ENCODE measurements at regions not wholly inside any gene's neighbourhood (a gene's known extent, or its start where the extent isn't known, plus 50 kb on each side); places are given as distances from the start of the nearest gene placed in this dataset.

DNA sequence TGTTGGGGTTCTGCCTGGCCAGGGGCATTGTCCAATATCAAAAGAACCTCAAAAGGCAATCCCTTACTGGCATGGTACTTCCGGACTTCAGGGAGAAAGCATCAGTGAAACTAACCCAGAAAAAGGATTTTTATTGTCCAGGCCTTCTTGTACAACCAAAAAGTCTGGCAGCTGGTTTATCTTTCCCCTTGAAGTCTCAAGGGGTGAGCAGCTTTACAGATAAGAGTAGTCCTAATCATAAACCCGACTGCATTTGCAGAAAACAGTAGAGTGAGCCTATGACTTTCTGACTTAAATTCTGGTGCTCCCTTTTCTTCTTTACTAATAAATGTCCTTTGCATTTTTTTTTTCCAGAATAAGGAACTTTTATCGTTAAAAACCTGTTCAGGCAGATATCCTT lies 104.0 kb upstream of the CHRM3 start:
- H3K4me3 Mint-ChIP-seq: no peak overlapping the region
- Histone ChIP-seq H3K27ac (ENCODE audit: insufficient read depth, low read length, poor library complexity, severe bottlenecking) (no peak overlapping the region), H3K27me3 (ENCODE audit: control insufficient read depth, insufficient read depth, low read length) (no peaks in the 10 kb centered on the region), H3K4me1 (ENCODE audit: control insufficient read depth, insufficient read depth, low read length, poor library complexity, severe bottlenecking) (no peaks in the 10 kb centered on the region), H3K36me3 (ENCODE audit: control insufficient read depth, insufficient read depth, low read length) (no peaks in the 10 kb centered on the region), H3K4me3 (ENCODE audit: low read depth, low read length) (no peak overlapping the region), H3K9me3 (ENCODE audit: control insufficient read depth in 2 of 2, low read length in 2 of 2) (no peaks in the 10 kb centered on the region)
- DNase-seq: no peak
- H3K9me3 Mint-ChIP-seq: peaks cover 0 to 3% (median 1%) of the 10 kb centered on the region in 7 donors
- ATAC-seq (ENCODE audit: low read depth in 2 of 2): no peak
- no peak overlapping the region for H3K27ac Mint-ChIP-seq
- H3K27me3 Mint-ChIP-seq: no peaks in the 10 kb centered on the region
- H3K36me3 Mint-ChIP-seq: no peaks in the 10 kb centered on the region
- H3K4me1 Mint-ChIP-seq: no peaks in the 10 kb centered on the region

DNA sequence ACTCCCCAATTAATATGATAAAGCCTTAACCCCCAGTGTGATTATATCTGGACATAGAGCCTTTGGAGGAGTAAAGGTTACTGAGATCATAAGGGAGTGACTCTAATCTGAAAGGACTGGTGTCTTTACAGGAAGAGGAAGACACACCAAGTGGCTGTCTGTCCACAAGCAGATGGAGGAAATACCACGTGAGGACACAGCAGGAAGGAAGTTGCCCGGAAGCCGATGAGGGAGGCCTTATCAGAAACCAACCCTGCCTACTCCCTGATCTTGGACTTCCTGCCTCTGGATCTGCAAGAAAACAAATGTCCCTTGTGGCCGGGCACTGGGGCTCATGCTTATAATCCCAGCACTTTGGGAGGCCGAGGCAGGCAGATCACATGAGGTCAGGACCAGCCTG lies 110.3 kb upstream of the CHRM3 start:
- no peak overlapping the region for H3K27ac Mint-ChIP-seq
- H3K4me1 ChIP-seq (ENCODE audit: control insufficient read depth, insufficient read depth, low read length, poor library complexity, severe bottlenecking): no peaks in the 10 kb centered on the region
- no peaks in the 10 kb centered on the region for H3K27me3 ChIP-seq (ENCODE audit: control insufficient read depth, insufficient read depth, low read length)
- no peak overlapping the region for H3K4me3 Mint-ChIP-seq
- ATAC-seq (ENCODE audit: low read depth in 2 of 2) (no peak), DNase-seq (no peak)
- H3K36me3 Mint-ChIP-seq: no peaks in the 10 kb centered on the region
- H3K4me3 ChIP-seq (ENCODE audit: low read depth, low read length): no peak overlapping the region
- no peak overlapping the region for H3K27ac ChIP-seq (ENCODE audit: insufficient read depth, low read length, poor library complexity, severe bottlenecking)
- no peaks in the 10 kb centered on the region for H3K36me3 ChIP-seq (ENCODE audit: control insufficient read depth, insufficient read depth, low read length)
- H3K9me3 Mint-ChIP-seq: peaks cover 0 to 17% (median 6%) of the 10 kb centered on the region in 7 donors
- no peaks in the 10 kb centered on the region for H3K27me3 Mint-ChIP-seq
- no peaks in the 10 kb centered on the region for H3K4me1 Mint-ChIP-seq
- no peaks in the 10 kb centered on the region for H3K9me3 ChIP-seq (ENCODE audit: control insufficient read depth in 2 of 2, low read length in 2 of 2)

GRCh38 chr1:239274242-239274830 lies 112.0 kb upstream of the CHRM3 start:
- peaks cover 0 to 17% (median 6%) of the 10 kb centered on the region in 7 donors for H3K9me3 Mint-ChIP-seq
- ATAC-seq (ENCODE audit: low read depth in 2 of 2) (no peak), DNase-seq (no peak)
- Histone ChIP-seq H3K4me1 (ENCODE audit: control insufficient read depth, insufficient read depth, low read length, poor library complexity, severe bottlenecking) (no peaks in the 10 kb centered on the region), H3K9me3 (ENCODE audit: control insufficient read depth in 2 of 2, low read length in 2 of 2) (no peaks in the 10 kb centered on the region), H3K27me3 (ENCODE audit: control insufficient read depth, insufficient read depth, low read length) (no peaks in the 10 kb centered on the region), H3K27ac (ENCODE audit: insufficient read depth, low read length, poor library complexity, severe bottlenecking) (no peak overlapping the region), H3K36me3 (ENCODE audit: control insufficient read depth, insufficient read depth, low read length) (no peaks in the 10 kb centered on the region), H3K4me3 (ENCODE audit: low read depth, low read length) (no peak overlapping the region)
- no peaks in the 10 kb centered on the region for H3K36me3 Mint-ChIP-seq
- H3K27me3 Mint-ChIP-seq: no peaks in the 10 kb centered on the region
- no peaks in the 10 kb centered on the region for H3K4me1 Mint-ChIP-seq
- no peak overlapping the region for H3K4me3 Mint-ChIP-seq
- H3K27ac Mint-ChIP-seq: no peak overlapping the region

GRCh38 chr1:239270509-239270908 lies 115.9 kb upstream of the CHRM3 start:
- H3K4me1 Mint-ChIP-seq: no peaks in the 10 kb centered on the region
- no peaks in the 10 kb centered on the region for H3K27me3 ChIP-seq (ENCODE audit: control insufficient read depth, insufficient read depth, low read length)
- no peaks in the 10 kb centered on the region for H3K9me3 ChIP-seq (ENCODE audit: control insufficient read depth in 2 of 2, low read length in 2 of 2)
- no peak overlapping the region for H3K4me3 ChIP-seq (ENCODE audit: low read depth, low read length)
- peaks cover 0 to 17% (median 2%) of the 10 kb centered on the region in 7 donors for H3K9me3 Mint-ChIP-seq
- H3K27ac ChIP-seq (ENCODE audit: insufficient read depth, low read length, poor library complexity, severe bottlenecking): no peak overlapping the region
- no peak overlapping the region for H3K27ac Mint-ChIP-seq
- no peaks in the 10 kb centered on the region for H3K36me3 Mint-ChIP-seq
- DNase-seq (no peak), ATAC-seq (ENCODE audit: low read depth in 2 of 2) (no peak)
- H3K4me1 ChIP-seq (ENCODE audit: control insufficient read depth, insufficient read depth, low read length, poor library complexity, severe bottlenecking): no peaks in the 10 kb centered on the region
- no peaks in the 10 kb centered on the region for H3K36me3 ChIP-seq (ENCODE audit: control insufficient read depth, insufficient read depth, low read length)
- no peaks in the 10 kb centered on the region for H3K27me3 Mint-ChIP-seq
- no peak overlapping the region for H3K4me3 Mint-ChIP-seq

- DNase-seq: no peak
- Mint-ChIP-seq H3K4me3 (no peak overlapping the region), H3K9me3 (peaks cover 0 to 17% (median 2%) of the 10 kb centered on the region in 7 donors), H3K27ac (no peak overlapping the region), H3K27me3 (no peaks in the 10 kb centered on the region), H3K4me1 (no peaks in the 10 kb centered on the region), H3K36me3 (no peaks in the 10 kb centered on the region)
- Histone ChIP-seq H3K9me3 (ENCODE audit: control insufficient read depth in 2 of 2, low read length in 2 of 2) (no peaks in the 10 kb centered on the region), H3K27ac (ENCODE audit: insufficient read depth, low read length, poor library complexity, severe bottlenecking) (no peak overlapping the region), H3K4me1 (ENCODE audit: control insufficient read depth, insufficient read depth, low read length, poor library complexity, severe bottlenecking) (no peaks in the 10 kb centered on the region), H3K4me3 (ENCODE audit: low read depth, low read length) (no peak overlapping the region), H3K27me3 (ENCODE audit: control insufficient read depth, insufficient read depth, low read length) (no peaks in the 10 kb centered on the region), H3K36me3 (ENCODE audit: control insufficient read depth, insufficient read depth, low read length) (no peaks in the 10 kb centered on the region)
- no peak for ATAC-seq (ENCODE audit: low read depth in 2 of 2)
These were observed 116.7 kb upstream of the CHRM3 start for GRCh38 chr1:239269706-239270105.

DNA sequence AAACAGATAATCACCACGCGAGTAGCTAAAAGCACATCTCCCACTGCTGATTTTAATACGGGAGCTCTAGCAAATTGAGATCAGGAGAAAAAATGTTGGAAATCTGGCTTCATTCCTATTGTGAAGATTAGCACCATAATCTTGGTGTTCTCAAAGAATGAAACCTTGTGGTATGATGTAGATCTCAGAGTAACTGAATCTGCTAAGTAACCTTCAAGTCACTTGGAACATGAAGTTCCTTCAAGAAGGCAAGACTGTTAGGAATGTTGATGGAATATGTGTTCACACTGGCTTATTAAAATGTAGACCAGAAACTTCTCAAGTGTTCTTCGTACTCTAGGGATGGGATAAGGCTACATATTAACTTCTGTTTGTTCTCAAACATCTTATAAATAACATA lies 117.4 kb upstream of the CHRM3 start:
- DNase-seq (no peak), ATAC-seq (ENCODE audit: low read depth in 2 of 2) (no peak)
- H3K4me1 ChIP-seq (ENCODE audit: control insufficient read depth, insufficient read depth, low read length, poor library complexity, severe bottlenecking): no peaks in the 10 kb centered on the region
- no peaks in the 10 kb centered on the region for H3K27me3 ChIP-seq (ENCODE audit: control insufficient read depth, insufficient read depth, low read length)
- no peaks in the 10 kb centered on the region for H3K9me3 ChIP-seq (ENCODE audit: control insufficient read depth in 2 of 2, low read length in 2 of 2)
- H3K36me3 Mint-ChIP-seq: no peaks in the 10 kb centered on the region
- no peaks in the 10 kb centered on the region for H3K36me3 ChIP-seq (ENCODE audit: control insufficient read depth, insufficient read depth, low read length)
- H3K27me3 Mint-ChIP-seq: no peaks in the 10 kb centered on the region
- H3K4me1 Mint-ChIP-seq: no peaks in the 10 kb centered on the region
- H3K4me3 Mint-ChIP-seq: no peak overlapping the region
- H3K27ac Mint-ChIP-seq: no peak overlapping the region
- peaks cover 0 to 12% (median 2%) of the 10 kb centered on the region in 7 donors for H3K9me3 Mint-ChIP-seq
- no peak overlapping the region for H3K27ac ChIP-seq (ENCODE audit: insufficient read depth, low read length, poor library complexity, severe bottlenecking)
- no peak overlapping the region for H3K4me3 ChIP-seq (ENCODE audit: low read depth, low read length)

- no peaks in the 10 kb centered on the region for H3K4me1 ChIP-seq (ENCODE audit: control insufficient read depth, insufficient read depth, low read length, poor library complexity, severe bottlenecking)
- H3K36me3 ChIP-seq (ENCODE audit: control insufficient read depth, insufficient read depth, low read length): no peaks in the 10 kb centered on the region
- Mint-ChIP-seq H3K27me3 (no peaks in the 10 kb centered on the region), H3K4me1 (no peaks in the 10 kb centered on the region), H3K4me3 (no peak overlapping the region), H3K27ac (no peak overlapping the region), H3K36me3 (no peaks in the 10 kb centered on the region), H3K9me3 (peaks cover 0 to 4% (median 1%) of the 10 kb centered on the region in 7 donors)
- no peak overlapping the region for H3K27ac ChIP-seq (ENCODE audit: insufficient read depth, low read length, poor library complexity, severe bottlenecking)
- H3K4me3 ChIP-seq (ENCODE audit: low read depth, low read length): no peak overlapping the region
- DNase-seq (no peak), ATAC-seq (ENCODE audit: low read depth in 2 of 2) (no peak)
- no peaks in the 10 kb centered on the region for H3K9me3 ChIP-seq (ENCODE audit: control insufficient read depth in 2 of 2, low read length in 2 of 2)
- no peaks in the 10 kb centered on the region for H3K27me3 ChIP-seq (ENCODE audit: control insufficient read depth, insufficient read depth, low read length)
These were observed 118.4 kb upstream of the CHRM3 start for GRCh38 chr1:239268007-239268406.

- Mint-ChIP-seq H3K4me3 (no peak overlapping the region), H3K9me3 (peaks cover 0 to 6% (median 0%) of the 10 kb centered on the region in 7 donors), H3K4me1 (no peaks in the 10 kb centered on the region), H3K36me3 (no peaks in the 10 kb centered on the region), H3K27ac (no peak overlapping the region), H3K27me3 (no peaks in the 10 kb centered on the region)
- Histone ChIP-seq H3K27me3 (ENCODE audit: control insufficient read depth, insufficient read depth, low read length) (no peaks in the 10 kb centered on the region), H3K36me3 (ENCODE audit: control insufficient read depth, insufficient read depth, low read length) (no peaks in the 10 kb centered on the region), H3K27ac (ENCODE audit: insufficient read depth, low read length, poor library complexity, severe bottlenecking) (no peak overlapping the region), H3K9me3 (ENCODE audit: control insufficient read depth in 2 of 2, low read length in 2 of 2) (no peaks in the 10 kb centered on the region), H3K4me3 (ENCODE audit: low read depth, low read length) (no peak overlapping the region), H3K4me1 (ENCODE audit: control insufficient read depth, insufficient read depth, low read length, poor library complexity, severe bottlenecking) (no peaks in the 10 kb centered on the region)
- DNase-seq (no peak), ATAC-seq (ENCODE audit: low read depth in 2 of 2) (no peak)
These were observed 122.6 kb upstream of the CHRM3 start for GRCh38 chr1:239263801-239264200.

Data from CD4-positive, CD25-positive, alpha-beta regulatory T cell (primary cell).